GM12891 (cell line): ENCODE measurements at regions not wholly inside any gene's neighbourhood (a gene's known extent, or its start where the extent isn't known, plus 50 kb on each side); places are given as distances from the start of the nearest gene placed in this dataset.
"Not testable (repeated sequence)": the region's sequence is repeated elsewhere in the genome, so short reads cannot be mapped to it uniquely, and the experiment has no call there.

Source experiments
- DNase-seq: peaks from one replicate; pipeline ENCODE4 v3.0.0; 2011; ENCODE audit warnings: low spot score; ENCODE audit not compliant: insufficient read length
- FAIRE-seq: peaks from 2 replicates; lab custom pipeline; 2011; peaks lifted over from hg19 to GRCh38; lab: Jason Lieb, UNC
- PAX5 ChIP-seq: IDR thresholded peaks from 2 replicates; pipeline ENCODE4 v1.6.1; 2011; ENCODE audit warnings: low read length, moderate library complexity, mild to moderate bottlenecking; ENCODE audit not compliant: insufficient read depth, severe bottlenecking
- POLR2A ChIP-seq: IDR thresholded peaks from 2 replicates; pipeline ENCODE4 v1.6.1; 2011; ENCODE audit warnings: low read depth, low read length, control low read depth
- POLR2AphosphoS5 ChIP-seq: IDR thresholded peaks from 2 replicates; pipeline ENCODE4 v1.6.1; 2011; ENCODE audit warnings: low read depth, low read length, control low read depth
- POU2F2 ChIP-seq: IDR thresholded peaks from 2 replicates; pipeline ENCODE4 v1.6.1; 2011; ENCODE audit warnings: low read depth, mild to moderate bottlenecking, control low read depth, low read length, moderate library complexity
- SPI1 ChIP-seq: IDR thresholded peaks from 2 replicates; pipeline ENCODE4 v1.6.1; 2011; ENCODE audit warnings: low read depth, low read length, control low read depth
- TAF1 ChIP-seq: IDR thresholded peaks from 2 replicates; pipeline ENCODE4 v1.6.1; 2011; ENCODE audit warnings: low read depth, low read length, control low read depth

DNA sequence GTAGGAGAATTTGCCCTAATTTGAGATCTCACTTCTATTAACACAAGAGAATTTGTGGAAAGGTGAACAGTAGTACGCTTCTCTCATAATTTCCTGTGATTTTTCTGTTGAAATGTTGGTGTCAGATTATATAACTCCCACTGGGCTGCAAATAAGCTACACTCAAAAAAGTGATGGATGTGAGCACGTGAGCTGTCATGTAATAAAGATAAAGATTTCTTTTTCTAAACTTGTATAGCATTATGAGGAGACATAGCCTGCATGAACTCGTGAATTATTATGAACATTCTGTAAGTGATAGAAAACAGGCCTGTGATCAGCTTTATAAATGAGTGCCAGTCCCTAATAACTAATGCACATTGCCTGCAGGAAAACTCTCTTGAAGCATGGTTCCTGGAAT, 356.6 kb upstream of the ACTRT1 start:
- DNase-seq (no peak), FAIRE-seq (no peak)

DNA sequence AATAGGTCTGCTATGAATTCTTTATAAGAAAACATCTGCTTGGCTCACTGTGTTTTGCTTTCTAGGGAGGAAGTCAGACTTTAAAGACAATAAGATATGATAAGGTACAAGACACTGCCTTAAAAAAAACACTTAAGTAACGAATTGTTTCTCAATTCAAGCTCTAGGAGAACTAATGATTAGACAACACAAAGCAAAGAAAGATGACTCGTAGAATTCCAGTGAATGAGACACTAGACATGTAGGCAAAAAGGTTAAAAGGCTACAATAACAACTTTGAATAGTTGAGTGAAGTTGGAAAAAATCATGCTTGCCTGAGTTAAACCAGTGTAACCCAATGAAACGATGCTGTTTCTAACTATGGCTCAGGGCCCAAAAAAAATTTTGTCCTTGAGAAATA, 344.4 kb upstream of the ACTRT1 start:
- FAIRE-seq (no peak), DNase-seq (no peak)
- TF ChIP-seq POLR2AphosphoS5 (no peak), SPI1 (no peak), TAF1 (no peak), PAX5 (no peak), POLR2A (no peak), POU2F2 (no peak)

More for the DNA sequence above, 356.6 kb upstream of the ACTRT1 start:
- TF ChIP-seq TAF1 (no peak), POU2F2 (no peak), SPI1 (no peak), POLR2AphosphoS5 (no peak), PAX5 (no peak), POLR2A (no peak)

DNA sequence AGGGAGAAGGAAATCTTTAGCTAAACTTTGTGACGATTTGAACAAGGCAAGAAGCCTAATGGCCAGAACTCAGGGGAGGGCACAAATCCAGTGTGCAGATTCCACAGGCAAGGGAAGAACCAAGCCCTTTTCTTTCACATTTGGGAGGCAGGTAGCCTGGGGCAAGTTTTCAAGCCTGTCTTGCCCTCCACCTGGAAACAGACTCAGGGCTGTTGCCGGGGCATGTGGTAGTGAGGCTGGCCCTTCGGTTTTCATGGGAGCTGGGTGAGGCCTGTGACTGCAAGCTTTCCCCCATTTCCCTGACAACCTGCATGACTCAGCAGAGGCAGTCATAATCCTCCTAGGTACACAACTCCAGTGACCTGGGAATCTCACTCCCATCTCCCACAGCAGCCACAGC, 331.6 kb upstream of the ACTRT1 start:
- FAIRE-seq, DNase-seq: not testable (repeated sequence)

DNA sequence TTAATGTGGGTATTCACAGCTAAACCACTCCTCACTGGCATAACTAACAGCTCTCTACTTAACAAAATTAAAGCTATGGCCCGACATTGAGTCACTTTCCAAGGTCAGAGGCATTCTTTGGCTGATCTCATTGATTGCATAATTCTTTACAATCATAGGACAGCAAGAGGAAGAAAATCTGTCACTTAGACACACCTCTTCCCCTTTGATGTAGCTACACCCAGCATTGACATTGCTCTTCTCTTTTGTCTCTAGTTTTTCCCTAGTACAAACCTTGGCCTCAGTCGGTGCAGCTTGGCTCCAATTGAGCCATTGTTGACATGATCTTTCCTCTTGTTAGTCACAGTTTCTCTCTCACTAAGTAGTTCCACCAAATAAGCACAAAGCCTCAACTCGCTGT, 313.3 kb upstream of the ACTRT1 start:
- TF ChIP-seq TAF1 (no peak), POLR2AphosphoS5 (no peak), POU2F2 (no peak), SPI1 (no peak), PAX5 (no peak), POLR2A (no peak)
- no peak for FAIRE-seq
- DNase-seq, result no peak

DNA sequence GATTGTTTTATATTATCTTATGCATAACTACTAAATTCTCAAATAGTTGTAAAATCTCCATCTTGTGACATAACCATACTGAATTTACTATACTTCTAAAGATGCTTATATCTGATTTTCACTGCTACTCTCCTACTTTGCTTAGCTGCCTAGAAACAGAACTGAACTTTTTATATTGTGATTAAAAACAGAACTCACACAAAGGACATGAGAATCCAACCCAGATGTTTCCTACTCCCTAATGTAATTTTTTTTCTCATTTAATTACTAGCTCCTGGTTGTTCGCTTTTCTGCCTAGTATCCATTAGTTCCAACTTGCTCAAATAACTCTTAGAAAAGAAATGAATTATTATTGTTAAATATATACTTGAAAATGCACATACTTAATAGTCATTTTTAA, 283.5 kb upstream of the ACTRT1 start:
- FAIRE-seq, result no peak
- TF ChIP-seq POLR2A, result no peak
- TF ChIP-seq TAF1, result no peak
- no peak for TF ChIP-seq POU2F2
- no peak for TF ChIP-seq SPI1
- TF ChIP-seq PAX5, result no peak
- no peak for TF ChIP-seq POLR2AphosphoS5

DNA sequence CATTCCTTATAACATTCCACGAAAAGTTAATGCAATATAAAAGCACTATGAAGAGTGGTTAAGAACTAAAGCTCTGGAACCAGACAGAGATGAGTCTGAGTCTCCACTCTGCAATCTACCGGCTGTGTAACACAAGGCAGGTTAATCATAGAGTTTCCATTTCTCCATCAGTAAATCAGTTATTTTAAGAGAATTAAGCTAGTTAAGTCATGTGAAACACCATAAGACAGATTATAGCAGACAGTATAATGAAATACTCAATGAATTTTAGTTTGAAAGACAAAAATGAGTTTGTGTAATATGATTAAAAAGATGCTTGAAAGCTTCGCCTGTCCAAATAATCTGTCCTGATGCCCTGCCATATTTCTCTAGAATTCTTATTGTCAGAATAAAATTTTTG, 282.6 kb upstream of the ACTRT1 start:
- DNase-seq (no peak), FAIRE-seq (no peak)
- no peak for TF ChIP-seq POLR2AphosphoS5
- no peak for TF ChIP-seq SPI1
- no peak for TF ChIP-seq POLR2A
- TF ChIP-seq PAX5, result no peak
- TF ChIP-seq TAF1, result no peak
- no peak for TF ChIP-seq POU2F2

More for the DNA sequence above, 283.5 kb upstream of the ACTRT1 start:
- DNase-seq, result no peak

DNA sequence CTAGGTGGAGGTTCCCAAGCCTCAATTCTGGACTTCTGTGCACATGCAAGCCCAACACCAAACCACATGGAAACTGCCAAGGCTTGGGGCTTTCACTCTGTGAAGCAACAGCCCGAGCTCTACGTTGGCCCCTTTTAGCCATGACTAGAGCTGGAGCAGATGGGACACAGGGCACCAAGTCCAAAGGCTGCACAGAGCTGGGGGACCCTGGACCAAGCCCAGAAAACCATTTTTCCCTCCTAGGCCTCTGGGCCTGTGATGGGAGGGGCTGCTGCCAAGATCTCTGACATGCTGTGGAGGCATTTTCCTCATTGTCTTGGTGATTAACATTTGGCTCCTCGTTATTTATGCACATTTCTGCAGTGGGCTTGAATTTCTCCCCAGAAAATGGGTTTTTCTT, 258.7 kb upstream of the ACTRT1 start:
- TF ChIP-seq POU2F2 (no peak), PAX5 (no peak), POLR2AphosphoS5 (no peak), SPI1 (no peak), POLR2A (no peak), TAF1 (no peak)
- no peak for DNase-seq
- no peak for FAIRE-seq

DNA sequence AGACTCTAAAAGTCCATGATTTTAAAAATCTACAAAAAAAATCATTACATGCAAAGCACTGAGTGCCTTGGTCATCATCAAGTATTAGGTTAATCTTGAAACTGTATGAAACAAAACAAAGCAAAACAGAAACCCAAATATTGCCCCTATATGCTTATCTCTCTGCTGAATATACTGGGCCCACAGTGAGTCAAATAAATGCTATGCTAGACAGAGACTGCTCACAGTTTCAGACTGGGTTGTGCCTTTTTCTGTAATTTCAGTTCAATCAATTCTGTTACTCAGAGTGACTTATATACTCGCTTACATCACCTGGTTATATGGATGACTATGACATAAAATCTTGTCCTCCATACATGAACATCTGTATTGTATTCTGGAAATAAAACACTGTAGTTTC, 257.1 kb upstream of the ACTRT1 start:
- TF ChIP-seq POLR2AphosphoS5 (no peak), SPI1 (no peak), PAX5 (no peak), TAF1 (no peak), POU2F2 (no peak), POLR2A (no peak)
- DNase-seq (no peak), FAIRE-seq (no peak)

DNA sequence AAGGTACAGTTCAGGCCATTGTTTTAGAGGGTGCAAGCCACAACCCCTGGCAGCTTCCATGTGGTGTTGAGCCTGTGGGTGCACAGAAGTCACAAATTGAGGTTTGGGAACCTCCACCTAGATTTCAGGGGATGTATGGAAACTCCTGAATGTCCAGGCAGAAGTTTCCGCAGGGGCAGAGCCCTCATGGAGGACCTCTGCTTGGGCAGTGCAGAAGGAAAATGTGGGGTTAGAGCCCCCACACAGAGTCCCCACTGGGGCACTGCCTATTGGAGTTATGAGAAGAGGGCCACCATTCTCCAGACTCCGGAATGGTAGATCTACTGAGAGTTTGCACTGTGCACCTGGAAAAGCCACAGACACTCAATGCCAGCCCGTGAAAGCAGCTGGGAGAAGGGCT, 242.0 kb upstream of the ACTRT1 start:
- no peak for FAIRE-seq
- no peak for TF ChIP-seq POU2F2
- no peak for TF ChIP-seq SPI1
- no peak for TF ChIP-seq POLR2A
- TF ChIP-seq TAF1, result no peak
- TF ChIP-seq PAX5, result no peak
- TF ChIP-seq POLR2AphosphoS5, result no peak

DNA sequence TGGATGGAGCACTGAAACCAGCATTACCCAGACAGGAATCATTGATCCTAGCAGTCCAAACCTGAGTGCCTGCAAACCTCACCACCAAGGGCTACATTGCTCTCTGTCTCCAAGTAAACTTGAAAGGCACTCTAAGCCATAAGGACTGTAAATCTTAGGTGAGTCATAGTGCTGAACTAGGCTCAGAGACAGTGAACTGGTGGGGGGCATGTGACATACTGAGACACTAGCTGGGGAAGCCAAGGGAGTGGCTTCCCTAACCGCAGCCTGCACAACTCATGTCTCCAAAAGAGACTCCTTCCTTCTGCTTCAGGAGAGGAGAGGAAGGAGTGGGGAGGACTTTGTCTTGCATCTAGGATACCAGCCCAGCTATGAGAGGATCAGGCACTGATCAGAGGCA, 235.5 kb upstream of the ACTRT1 start:
- no peak for TF ChIP-seq SPI1
- TF ChIP-seq POLR2AphosphoS5, result no peak
- no peak for TF ChIP-seq TAF1
- TF ChIP-seq POU2F2, result no peak
- no peak for TF ChIP-seq PAX5
- TF ChIP-seq POLR2A, result no peak
- FAIRE-seq (no peak), DNase-seq (no peak)

More for the DNA sequence above, 242.0 kb upstream of the ACTRT1 start:
- DNase-seq, result no peak

DNA sequence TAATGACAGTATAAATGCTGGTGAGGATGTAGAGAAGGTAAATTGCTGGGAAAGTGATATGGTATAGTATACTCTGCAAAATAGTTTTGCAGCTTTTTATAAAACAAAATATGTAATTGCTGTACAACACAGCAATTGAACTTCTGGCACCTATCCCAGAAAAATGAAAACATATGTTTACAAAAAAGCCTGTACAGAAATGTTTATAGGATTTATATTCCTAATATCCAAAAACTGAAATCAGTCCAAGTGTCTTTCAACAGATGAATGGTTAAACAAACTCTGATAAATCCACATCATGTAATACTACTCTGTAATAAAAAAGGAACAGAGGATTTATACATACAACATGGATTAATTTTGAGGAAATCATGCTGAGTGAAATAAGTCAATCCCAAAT, 198.4 kb upstream of the ACTRT1 start:
- no peak for FAIRE-seq
- TF ChIP-seq TAF1, result no peak
- TF ChIP-seq SPI1, result no peak
- TF ChIP-seq POLR2A, result no peak
- TF ChIP-seq POU2F2, result no peak
- TF ChIP-seq POLR2AphosphoS5, result no peak
- no peak for TF ChIP-seq PAX5
- DNase-seq, result no peak
